GM12878 (cell line): ENCODE measurements at regions not wholly inside any gene's neighbourhood (a gene's known extent, or its start where the extent isn't known, plus 50 kb on each side); places are given as distances from the start of the nearest gene placed in this dataset.

Experiments used
- ATAC-seq: fragments of 200-7000 bp; cut with Tn5 transposase; 3 replicates; pipeline ENCODE4 v1.9.1; 2020; ENCODE audit warnings: mild to moderate bottlenecking, moderate library complexity
- BruUV-seq: library from RNA; stranded (reverse); fragments of 400-500 nt; replicated peaks from 2 replicates; lab custom pipeline; 2021; lab: Mats Ljungman, UMichigan
- CTCF ChIA-PET: fragments of 300-600 bp; sonication (Branson Sonifier 250); formaldehyde crosslinking; extraction: SDS; loops from one replicate; lab custom pipeline; 2021; ENCODE audit warnings: inconsistent platforms; lab: Yijun Ruan, JAX
- POLR2A ChIA-PET: fragments of 350-600 bp; formaldehyde crosslinking; extraction: SDS; loops from one replicate; lab custom pipeline; 2021; ENCODE audit warnings: inconsistent platforms; lab: Charles Lee
- RAD21 ChIA-PET: fragments of 300-600 bp; sonication (Branson Sonifier 250); formaldehyde crosslinking; loops from one replicate; lab custom pipeline; 2023; ENCODE audit warnings: antibody characterized with exemption; ENCODE audit not compliant: unreplicated experiment; lab: Charles Lee
- SMC1A ChIA-PET: fragments of 300-600 bp; sonication (Branson Sonifier 250); formaldehyde crosslinking; loops from one replicate; lab custom pipeline; 2023; ENCODE audit not compliant: unreplicated experiment, uncharacterized antibody; lab: Charles Lee
- DNase-seq: peaks from one replicate; pipeline ENCODE4 v3.0.0-alpha.2; 2011; ENCODE audit warnings: low read depth, low spot score
- FAIRE-seq: peaks from 3 replicates; lab custom pipeline; 2011; peaks lifted over from hg19 to GRCh38; lab: Jason Lieb, UNC
- H2AFZ ChIP-seq: 2 replicates; pipeline ENCODE4 v1.6.0; 2011; ENCODE audit warnings: low read depth, low read length, control low read depth; ENCODE audit not compliant: control insufficient read depth
- H3K27ac ChIP-seq: 2 replicates; pipeline ENCODE4 v1.5.1; 2011; ENCODE audit warnings: control low read depth; ENCODE audit not compliant: control insufficient read depth, insufficient read depth
- H3K27me3 ChIP-seq, 2 experiments: replicated peaks in 1 of 2; 2 replicates each; pipeline versions ENCODE4 v1.6.0 to v1.6.1; 2011; ENCODE audit warnings: low read length in 1 of 2; ENCODE audit not compliant: control insufficient read depth in 2 of 2, insufficient read depth in 2 of 2
- H3K36me3 ChIP-seq, 2 experiments: 2 replicates each; pipeline ENCODE4 v1.5.1; 2011; ENCODE audit warnings: low read length in 1 of 2; ENCODE audit not compliant: control insufficient read depth in 2 of 2, insufficient read depth in 2 of 2
- H3K4me1 ChIP-seq: 2 replicates; pipeline ENCODE4 v1.6.1; 2011; ENCODE audit warnings: mild to moderate bottlenecking, low read length, moderate library complexity, mixed read lengths; ENCODE audit not compliant: control insufficient read depth, insufficient read depth
- H3K4me2 ChIP-seq: 2 replicates; pipeline ENCODE4 v1.6.0; 2011; ENCODE audit warnings: control low read depth; ENCODE audit not compliant: control insufficient read depth, insufficient read depth
- H3K4me3 ChIP-seq: fragments of 200-600 bp; sonication (generic); 2 replicates; pipeline ENCODE4 v1.5.1; 2016
- H3K79me2 ChIP-seq: 2 replicates; pipeline ENCODE4 v1.6.0; 2011; ENCODE audit warnings: low read length; ENCODE audit not compliant: control insufficient read depth, insufficient read depth
- H3K9ac ChIP-seq: 2 replicates; pipeline ENCODE4 v1.8.0; 2011; ENCODE audit warnings: low read length, control low read depth, mixed read lengths; ENCODE audit not compliant: control insufficient read depth, insufficient read depth
- H3K9me3 ChIP-seq: replicated peaks from 3 replicates; pipeline ENCODE4 v1.5.1; 2011; ENCODE audit warnings: mild to moderate bottlenecking, low read length; ENCODE audit not compliant: control insufficient read depth, insufficient read depth
- H4K20me1 ChIP-seq: 2 replicates; pipeline ENCODE4 v1.6.0; 2011; ENCODE audit not compliant: control insufficient read depth, insufficient read depth
- BMI1 ChIP-seq: fragments of 450-650 bp; IDR thresholded peaks from 2 replicates; pipeline ENCODE4 v1.6.1; 2016; ENCODE audit warnings: mild to moderate bottlenecking, moderate library complexity, borderline replicate concordance
- CREB1 ChIP-seq: IDR thresholded peaks from 2 replicates; pipeline ENCODE4 v1.6.1; 2012; ENCODE audit warnings: low read depth, mild to moderate bottlenecking, inconsistent platforms
- CUX1 ChIP-seq: IDR thresholded peaks from 2 replicates; pipeline ENCODE4 v1.6.1; 2012; ENCODE audit warnings: improper control_type of control experiment, low read depth, low read length; ENCODE audit not compliant: insufficient replicate concordance
- EGR1 ChIP-seq, 2 experiments: IDR thresholded peaks; 1 replicate in 1 of 2; 2 replicates in 1 of 2; pipeline ENCODE4 v1.6.1; 2011 to 2012; ENCODE audit warnings: low read depth in 2 of 2, low read length in 2 of 2, borderline replicate concordance in 1 of 2, mild to moderate bottlenecking in 1 of 2, moderate library complexity in 1 of 2
- ELK1 ChIP-seq: IDR thresholded peaks from 2 replicates; pipeline ENCODE4 v1.6.1; 2012; ENCODE audit warnings: low read depth, low read length, improper control_type of control experiment
- GATAD2B ChIP-seq: fragments of 450-650 bp; conservative IDR thresholded peaks from 2 replicates; pipeline ENCODE4 v1.6.1; 2017; ENCODE audit warnings: low read depth, mild to moderate bottlenecking, moderate library complexity
- NKRF ChIP-seq: fragments of 450-650 bp; conservative IDR thresholded peaks from 2 replicates; pipeline ENCODE4 v1.6.1; 2017; ENCODE audit warnings: mild to moderate bottlenecking, moderate library complexity
- POU2F2 ChIP-seq: IDR thresholded peaks from 3 replicates; pipeline ENCODE4 v1.6.1; 2011; ENCODE audit warnings: low read depth, mild to moderate bottlenecking, low read length, borderline replicate concordance
- ZNF274 ChIP-seq: IDR thresholded peaks from one replicate; pipeline ENCODE4 v1.8.0; 2011; ENCODE audit not compliant: insufficient read length, insufficient read depth
- WGBS: methylation state at CpG from one replicate; pipeline ENCODE4 v1.1.6; 2016; ENCODE audit warnings: low lambda C conversion rate; ENCODE audit not compliant: insufficient replicate concordance, insufficient coverage; ENCODE audit errors: missing lambda C conversion rate; 5-methylcytosine and 5-hydroxymethylcytosine counted together
- in situ Hi-C: fragments of 300-500 bp; cut with MboI; formaldehyde crosslinking; loops from 9 replicates; pipeline ENCODE4 v1.14.3; 2018; ENCODE audit warnings: mixed read lengths
- intact Hi-C: fragments of 100-400 bp; cut with micrococcal nuclease; formaldehyde crosslinking; loops from one replicate; pipeline ENCODE4 v1.14.2; 2022; ENCODE audit not compliant: unreplicated experiment

GRCh38 chr12:131379738-131380137, 331.2 kb upstream of the SFSWAP start (continued):
- TF ChIP-seq GATAD2B: no peak

GRCh38 chr12:131380220-131380964, 330.5 kb upstream of the SFSWAP start:
- Histone ChIP-seq H3K27ac (no peak overlapping the region), H2AFZ (no peak overlapping the region), H3K4me3 (no peak overlapping the region), H3K27me3 (no peaks in the 10 kb centered on the region; a peak in 1 of 4 replicates), H3K79me2 (no peaks in the 10 kb centered on the region), H4K20me1 (no peaks in the 10 kb centered on the region), H3K36me3 (no peaks in the 10 kb centered on the region), H3K9ac (no peak overlapping the region), H3K4me1 (no peaks in the 10 kb centered on the region), H3K9me3 (no peaks in the 10 kb centered on the region; the same call in 2 of the 3 replicates), H3K4me2 (no peak overlapping the region)
- in situ Hi-C loops: no loop called here
- DNase-seq (no peak), FAIRE-seq (no peak), ATAC-seq (no peak)
- no TSS peak for BruUV-seq
- CTCF ChIA-PET: interaction anchor here (0.6 kb wide), 1 partner anchor 20 kb away, joined by 5 read pairs; no protein-coding TSS in a partner anchor
- SMC1A ChIA-PET: no interaction called here
- WGBS: 53% methylated on average over 28 of the region's 28 CpGs
- POLR2A ChIA-PET: no interaction called here
- intact Hi-C loops: no loop called here
- RAD21 ChIA-PET: no interaction called here
- TF ChIP-seq CREB1 (no peak), NKRF (no peak), EGR1 (IDR thresholded peaks at IDR 0.05; ENCODE audit: borderline replicate concordance in 1 of 2, low read depth in 2 of 2, low read length in 2 of 2) (no peak), CUX1 (no peak), BMI1 (no peak), ZNF274 (no peak), ELK1 (no peak), POU2F2 (no peak)
